HepG2 (cell line): ENCODE measurements at regions not wholly inside any gene's neighbourhood (a gene's known extent, or its start where the extent isn't known, plus 50 kb on each side); places are given as distances from the start of the nearest gene placed in this dataset.

Experiments used
- ATAC-seq: fragments of 200-7000 bp; cut with Tn5 transposase; 3 replicates; pipeline ENCODE4 v1.9.1; 2020; ENCODE audit warnings: mild to moderate bottlenecking, moderate library complexity
- BruUV-seq: library from RNA; stranded (reverse); fragments of 400-500 nt; replicated peaks from 2 replicates; lab custom pipeline; 2021; lab: Mats Ljungman, UMichigan
- CTCF ChIA-PET: fragments of 300-600 bp; formaldehyde crosslinking; extraction: SDS; loops from one replicate; lab custom pipeline; 2021; ENCODE audit warnings: low total read pairs, inconsistent platforms, low intra/inter-chr PET ratio; lab: Yijun Ruan, JAX
- POLR2A ChIA-PET: fragments of 350-600 bp; sonication (Branson Sonifier 250); formaldehyde crosslinking; loops from one replicate; lab custom pipeline; 2020; ENCODE audit warnings: antibody characterized with exemption, inconsistent platforms; lab: Yijun Ruan, JAX
- DNase-seq: peaks from one replicate; pipeline ENCODE4 v3.0.0-alpha.2; 2015; ENCODE audit warnings: low spot score
- FAIRE-seq: peaks from 3 replicates; lab custom pipeline; 2011; peaks lifted over from hg19 to GRCh38; lab: Jason Lieb, UNC
- H2AFZ ChIP-seq: one replicate; pipeline ENCODE4 v1.6.1; 2011; ENCODE audit warnings: low read length, inconsistent platforms
- H3K27ac ChIP-seq: fragments of 300-600 bp; 3 replicates; pipeline ENCODE4 v1.8.0; 2011; ENCODE audit warnings: mixed run types, mild to moderate bottlenecking, mixed read lengths, low read length, inconsistent platforms; ENCODE audit not compliant: insufficient read depth; ENCODE audit errors: extremely low read length
- H3K27me3 ChIP-seq, 2 experiments: fragments of 200-600 bp in 1 of 2; 2 replicates in 1 of 2; 3 replicates in 1 of 2; pipeline versions ENCODE4 v1.6.0 to v1.8.0; 2011; ENCODE audit warnings: low read length in 2 of 2, mild to moderate bottlenecking in 2 of 2, moderate library complexity in 2 of 2, inconsistent platforms in 1 of 2; ENCODE audit not compliant: insufficient read depth in 2 of 2, control insufficient read depth in 1 of 2
- H3K36me3 ChIP-seq, 2 experiments: fragments of 200-600 bp in 1 of 2; replicated peaks in 1 of 2; 2 replicates in 1 of 2; 3 replicates in 1 of 2; pipeline versions ENCODE4 v1.5.1 to v1.8.0; 2011; ENCODE audit warnings: low read length in 2 of 2, inconsistent platforms in 1 of 2; ENCODE audit not compliant: insufficient read depth in 2 of 2, control insufficient read depth in 1 of 2
- H3K4me1 ChIP-seq: 2 replicates; pipeline ENCODE4 v1.5.1; 2012; ENCODE audit warnings: low read length, inconsistent platforms; ENCODE audit not compliant: insufficient read depth
- H3K4me2 ChIP-seq: 2 replicates; pipeline ENCODE4 v1.6.0; 2011; ENCODE audit warnings: low read depth, low read length, inconsistent platforms
- H3K4me3 ChIP-seq, 3 experiments: fragments of 200-600 bp in 1 of 3; sonication (generic), shearing (Covaris generic) in 1 of 3; replicated peaks in 1 of 3; 2 replicates each; pipeline ENCODE4 v1.5.1; 2011 to 2016; ENCODE audit warnings: low read length in 3 of 3, inconsistent platforms in 2 of 3, low read depth in 2 of 3, mild to moderate bottlenecking in 2 of 3, control low read depth in 1 of 3, mixed read lengths in 1 of 3; ENCODE audit not compliant: insufficient read depth in 1 of 3
- H3K79me2 ChIP-seq: one replicate; pipeline ENCODE4 v1.6.1; 2011; ENCODE audit warnings: low read length, inconsistent platforms; ENCODE audit not compliant: insufficient read depth
- H3K9ac ChIP-seq: 2 replicates; pipeline ENCODE4 v1.6.0; 2011; ENCODE audit warnings: mild to moderate bottlenecking, low read depth, low read length, inconsistent platforms; ENCODE audit not compliant: insufficient read depth
- H3K9me3 ChIP-seq: 2 replicates; pipeline ENCODE4 v1.5.1; 2012; ENCODE audit warnings: mild to moderate bottlenecking, low read length
- H4K20me1 ChIP-seq: 2 replicates; pipeline ENCODE4 v1.6.0; 2011; ENCODE audit warnings: inconsistent platforms, mild to moderate bottlenecking, low read length, moderate library complexity; ENCODE audit not compliant: insufficient read depth
- ARID3A ChIP-seq: IDR thresholded peaks from 2 replicates; pipeline ENCODE4 v1.6.1; 2012; ENCODE audit warnings: low read depth, low read length, improper control_type of control experiment
- CTCF ChIP-seq: sonication (generic); formaldehyde crosslinking; IDR thresholded peaks from 2 replicates; pipeline ENCODE4 v1.5.0; 2020; ENCODE audit warnings: mild to moderate bottlenecking, missing genetic modification reagents, moderate library complexity
- FOXA1 ChIP-seq, 2 experiments: fragments of 450-650 bp in 1 of 2; sonication (generic) in 1 of 2; formaldehyde crosslinking in 1 of 2; IDR thresholded peaks; 2 replicates each; pipeline versions ENCODE4 v1.4.0 to v1.6.1; 2016 to 2020; ENCODE audit warnings: missing genetic modification reagents in 1 of 2
- FOXA3 ChIP-seq: IDR thresholded peaks from 2 replicates; pipeline ENCODE4 v1.6.1; 2016; ENCODE audit warnings: missing genetic modification reagents, missing compliant biosample characterization
- RAD21 ChIP-seq: fragments of 450-650 bp; formaldehyde crosslinking; IDR thresholded peaks from 2 replicates; pipeline ENCODE4 v1.5.0; 2020; ENCODE audit warnings: mild to moderate bottlenecking
- RBAK ChIP-seq: sonication (generic); formaldehyde crosslinking; IDR thresholded peaks from 2 replicates; pipeline ENCODE4 v1.5.1; 2020; ENCODE audit warnings: mild to moderate bottlenecking, missing genetic modification reagents
- RFX5 ChIP-seq: IDR thresholded peaks from 2 replicates; pipeline ENCODE4 v1.6.1; 2011; ENCODE audit warnings: low read depth, low read length, improper control_type of control experiment
- SMC3 ChIP-seq: IDR thresholded peaks from 2 replicates; pipeline ENCODE4 v1.6.1; 2011; ENCODE audit warnings: low read length, improper control_type of control experiment
- SOX13 ChIP-seq, 3 experiments: fragments of 450-650 bp in 1 of 3; sonication (generic) in 1 of 3; formaldehyde crosslinking in 1 of 3; IDR thresholded peaks in 2 of 3; conservative IDR thresholded peaks in 1 of 3; 2 replicates each; pipeline versions ENCODE4 v1.5.0 to v1.6.1; 2016 to 2020; ENCODE audit warnings: antibody characterized with exemption in 1 of 3, mild to moderate bottlenecking in 1 of 3, missing compliant biosample characterization in 1 of 3, missing genetic modification reagents in 1 of 3, moderate library complexity in 1 of 3
- STAG1 ChIP-seq: sonication (generic); formaldehyde crosslinking; IDR thresholded peaks from 2 replicates; pipeline ENCODE4 v1.4.0; 2020; ENCODE audit warnings: missing genetic modification reagents
- ZBTB8A ChIP-seq: sonication (generic); formaldehyde crosslinking; IDR thresholded peaks from 2 replicates; pipeline ENCODE4 v1.4.0; 2020; ENCODE audit warnings: mild to moderate bottlenecking, low read depth, missing genetic modification reagents, borderline replicate concordance
- WGBS: methylation state at CpG from one replicate; pipeline ENCODE4 v1.1.6; 2017; ENCODE audit warnings: low lambda C conversion rate; 5-methylcytosine and 5-hydroxymethylcytosine counted together
- in situ Hi-C: cut with HindIII; loops from 2 replicates; pipeline ENCODE4 v1.10.0; 2017; ENCODE audit warnings: low pct_unique_long_range_greater_than_20kb; ENCODE audit not compliant: extremely low pct_ligation_motif_present
- intact Hi-C: fragments of 100-400 bp; cut with micrococcal nuclease; formaldehyde crosslinking; loops from one replicate; pipeline ENCODE4 v1.10.0; 2022; ENCODE audit not compliant: unreplicated experiment

- H3K27ac ChIP-seq, result no peak overlapping the region
- H3K4me2 ChIP-seq, result no peak overlapping the region
- FAIRE-seq, result no peak
- no peaks in the 10 kb centered on the region for H4K20me1 ChIP-seq
- no TSS peak for BruUV-seq
- no peaks in the 10 kb centered on the region for H3K4me1 ChIP-seq
- ChIA-PET POLR2A (no interaction called here), CTCF (no interaction called here)
- H2AFZ ChIP-seq, result no peak overlapping the region
- no peaks in the 10 kb centered on the region for H3K36me3 ChIP-seq
- H3K9me3 ChIP-seq, result no peaks in the 10 kb centered on the region
- TF ChIP-seq RBAK (CRISPR knock-in tag) (no peak), RFX5 (peak; percentile 41; the same call in 1 of the 2 replicates)
- H3K4me3 ChIP-seq, result no peak overlapping the region
- no peak for ATAC-seq
- H3K27me3 ChIP-seq, result no peaks in the 10 kb centered on the region
- intact Hi-C loops, result no loop called here
- H3K79me2 ChIP-seq, result no peaks in the 10 kb centered on the region
- in situ Hi-C loops, result no loop called here
- H3K9ac ChIP-seq, result no peak overlapping the region
- 0% methylated on average over 3 of the region's 8 CpGs for WGBS
- no peak for DNase-seq
Measured at GRCh38 chr13:95492044-95492801, 60.3 kb upstream of the CLDN10 start.

- POLR2A ChIA-PET, result no interaction called here
- BruUV-seq, result no TSS peak
- Histone ChIP-seq H4K20me1 (no peaks in the 10 kb centered on the region), H3K4me1 (no peaks in the 10 kb centered on the region), H3K36me3 (no peaks in the 10 kb centered on the region), H3K4me2 (no peak overlapping the region), H3K27me3 (no peaks in the 10 kb centered on the region), H3K9me3 (no peaks in the 10 kb centered on the region), H3K27ac (no peak overlapping the region), H3K4me3 (no peak overlapping the region), H3K79me2 (no peaks in the 10 kb centered on the region), H2AFZ (no peak overlapping the region), H3K9ac (no peak overlapping the region)
- in situ Hi-C loops (no loop called here), intact Hi-C loops (loop anchor here (1.0 to 2.0 kb wide), 2 partner anchors 167 to 341 kb away; no protein-coding TSS in a partner anchor)
- TF ChIP-seq STAG1, result peak; percentile 60
- peak; percentile 31; the same call in 1 of the 2 replicates for TF ChIP-seq SMC3
- TF ChIP-seq RAD21 (CRISPR knock-in tag), result peak; percentile 28; the same call in 1 of the 2 replicates
- TF ChIP-seq FOXA3, result peak; percentile 66; the same call in 1 of the 2 replicates
- no peak for TF ChIP-seq ZBTB8A (CRISPR knock-in tag)
- TF ChIP-seq ARID3A, result peak; percentile 55; the same call in 1 of the 2 replicates
- peak; percentile 68 for TF ChIP-seq CTCF (CRISPR knock-in tag)
- TF ChIP-seq FOXA1 (IDR thresholded peaks at IDR 0.05), result no peak
- peak; percentile 78 for TF ChIP-seq FOXA1 (CRISPR knock-in tag; IDR thresholded peaks at IDR 0.05)
- no peak for TF ChIP-seq SOX13 (IDR thresholded peaks at IDR 0.05)
- TF ChIP-seq SOX13 (CRISPR knock-in tag; conservative IDR thresholded peaks at IDR 0.05 in 1 of 2, IDR thresholded peaks at IDR 0.05 in 1 of 2), result no peak
- FAIRE-seq (peak; percentile 87), DNase-seq (peak; percentile 55), ATAC-seq (peak; percentile 70)
- CTCF ChIA-PET, result interaction anchor here (0.6 to 1.9 kb wide), 5 partner anchors 39 to 340 kb away, joined by 3 to 6 read pairs (median 3); no protein-coding TSS in a partner anchor
- WGBS, result 36% methylated on average over 7 of the region's 7 CpGs
Measured at GRCh38 chr13:95494082-95494681, 58.3 kb upstream of the CLDN10 start.
